GM12892 (cell line): ENCODE measurements at regions not wholly inside any gene's neighbourhood (a gene's known extent, or its start where the extent isn't known, plus 50 kb on each side); places are given as distances from the start of the nearest gene placed in this dataset.

ENCODE experiments used
- POLR2A ChIP-seq: IDR thresholded peaks from 2 replicates; pipeline ENCODE4 v1.6.1; 2011; ENCODE audit warnings: low read depth, low read length, control low read depth
- POLR2AphosphoS5 ChIP-seq: IDR thresholded peaks from 2 replicates; pipeline ENCODE4 v1.6.1; 2011; ENCODE audit warnings: low read depth, low read length, control low read depth

DNA sequence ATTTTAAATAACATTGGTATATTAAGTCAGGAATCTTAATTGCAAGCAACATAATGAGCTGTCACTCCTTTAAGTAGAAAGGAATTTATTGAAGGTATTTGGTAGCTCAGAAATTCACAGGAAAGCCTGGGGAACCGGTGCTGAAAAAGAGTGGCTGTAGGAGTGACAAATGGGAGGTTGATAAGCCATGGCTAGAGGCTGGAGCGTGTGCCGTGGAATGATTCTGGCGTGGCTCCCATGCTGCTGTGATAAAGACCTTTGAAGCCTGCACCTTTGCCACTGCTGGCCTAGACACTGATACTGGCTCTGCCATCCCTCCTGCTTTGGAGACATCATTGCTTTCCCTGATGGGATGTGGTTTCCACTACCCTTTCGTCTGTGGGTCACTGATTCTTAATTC is 65.7 kb upstream of the ATG10 start:
- no peak for TF ChIP-seq POLR2A
- TF ChIP-seq POLR2AphosphoS5: no peak
